ENCODE measurements at regions not wholly inside any gene's neighbourhood (a gene's known extent, or its start where the extent isn't known, plus 50 kb on each side); places are given as distances from the start of the nearest gene placed in this dataset.
"Not testable (repeated sequence)": the region's sequence is repeated elsewhere in the genome, so short reads cannot be mapped to it uniquely, and the experiment has no call there.

- no peak for DNase-seq
These were observed 87.2 kb upstream of the NAV2 start for GRCh38 chr11:19625438-19625837.

GRCh38 chr11:19617696-19618523, 94.7 kb upstream of the NAV2 start:
- DNase-seq: no peak

- no peak for DNase-seq
These were observed 97.1 kb upstream of the NAV2 start for GRCh38 chr11:19615341-19616183.

GRCh38 chr11:19614370-19614940, 98.2 kb upstream of the NAV2 start:
- no peak for DNase-seq

- DNase-seq: not testable (repeated sequence)
These were observed 100.6 kb upstream of the NAV2 start for GRCh38 chr11:19612025-19612424.

GRCh38 chr11:19607656-19608360, 104.8 kb upstream of the NAV2 start:
- no peak for DNase-seq

GRCh38 chr11:19606856-19607655, 105.6 kb upstream of the NAV2 start:
- no peak for DNase-seq

GRCh38 chr11:19605520-19606371, 106.9 kb upstream of the NAV2 start:
- DNase-seq: peak; percentile 15

GRCh38 chr11:19604679-19605375, 107.8 kb upstream of the NAV2 start:
- no peak for DNase-seq

- DNase-seq: no peak
These were observed 108.9 kb upstream of the NAV2 start for GRCh38 chr11:19603771-19604170.

GRCh38 chr11:19602891-19603290, 109.7 kb upstream of the NAV2 start:
- no peak for DNase-seq

GRCh38 chr11:19602406-19602805, 110.2 kb upstream of the NAV2 start:
- DNase-seq: no peak

- DNase-seq: no peak
These were observed 111.4 kb upstream of the NAV2 start for GRCh38 chr11:19601235-19601634.

GRCh38 chr11:19599681-19600080, 113.0 kb upstream of the NAV2 start:
- no peak for DNase-seq

- DNase-seq: no peak
These were observed 113.7 kb upstream of the NAV2 start for GRCh38 chr11:19598876-19599486.

GRCh38 chr11:19598456-19598855, 114.2 kb upstream of the NAV2 start:
- DNase-seq: no peak

GRCh38 chr11:19597876-19598275, 114.8 kb upstream of the NAV2 start:
- DNase-seq: no peak

- DNase-seq: no peak
These were observed 115.4 kb upstream of the NAV2 start for GRCh38 chr11:19597206-19597605.

GRCh38 chr11:19595840-19596751, 116.5 kb upstream of the NAV2 start:
- no peak for DNase-seq

Data from NCI-H1092 (cell line).